Activated CD4-positive, alpha-beta memory T cell treated with anti-CD3 and anti-CD28 coated beads, Interleukin-2, amount 10 ng/mL, durations not matched to agents 7 days and 5 days (primary cell): ENCODE measurements at regions not wholly inside any gene's neighbourhood (a gene's known extent, or its start where the extent isn't known, plus 50 kb on each side); places are given as distances from the start of the nearest gene placed in this dataset.

Experiments
- CTCF ChIA-PET: fragments of 350-600 bp; sonication (Branson Sonifier 250); formaldehyde crosslinking; loops from one replicate; lab custom pipeline; 2021; ENCODE audit warnings: antibody characterized with exemption, inconsistent platforms; lab: Charles Lee
- POLR2A ChIA-PET: fragments of 350-600 bp; sonication (Branson Sonifier 250); formaldehyde crosslinking; loops from one replicate; lab custom pipeline; 2021; ENCODE audit warnings: antibody characterized with exemption; lab: Charles Lee
- DNase-seq: peaks from one replicate; pipeline ENCODE4 v3.0.0-alpha.2; 2020
- H3K27ac Mint-ChIP-seq: one replicate; pipeline ENCODE4 v1.8.0; 2021; ENCODE audit warnings: mild to moderate bottlenecking, mixed read lengths
- H3K27me3 Mint-ChIP-seq: one replicate; pipeline ENCODE4 v1.8.0; 2021; ENCODE audit warnings: mixed read lengths
- H3K36me3 Mint-ChIP-seq: one replicate; pipeline ENCODE4 v1.8.0; 2021; ENCODE audit warnings: low read depth, mixed read lengths
- H3K4me1 Mint-ChIP-seq: one replicate; pipeline ENCODE4 v1.8.0; 2021; ENCODE audit warnings: mixed read lengths
- H3K4me3 Mint-ChIP-seq: one replicate; pipeline ENCODE4 v1.8.0; 2021; ENCODE audit warnings: mild to moderate bottlenecking, mixed read lengths
- H3K9me3 Mint-ChIP-seq: one replicate; pipeline ENCODE4 v1.8.0; 2021; ENCODE audit warnings: mixed read lengths

- ChIA-PET POLR2A (no interaction called here), CTCF (no interaction called here)
- H3K9me3 Mint-ChIP-seq: peaks cover 3% of the 10 kb centered on the region
- H3K36me3 Mint-ChIP-seq: no peaks in the 10 kb centered on the region
- H3K27ac Mint-ChIP-seq: no peak overlapping the region
- H3K4me1 Mint-ChIP-seq: peaks cover 2% of the 10 kb centered on the region
- no peak overlapping the region for H3K4me3 Mint-ChIP-seq
- no peak for DNase-seq
- H3K27me3 Mint-ChIP-seq: peaks cover 7% of the 10 kb centered on the region
Measured at GRCh38 chr1:98355656-98356383, 305.7 kb upstream of the SNX7 start.

- H3K27me3 Mint-ChIP-seq: peaks cover 6% of the 10 kb centered on the region
- DNase-seq: no peak
- H3K27ac Mint-ChIP-seq: no peak overlapping the region
- ChIA-PET CTCF (no interaction called here), POLR2A (no interaction called here)
- H3K9me3 Mint-ChIP-seq: no peaks in the 10 kb centered on the region
- H3K36me3 Mint-ChIP-seq: no peaks in the 10 kb centered on the region
- H3K4me3 Mint-ChIP-seq: no peak overlapping the region
- H3K4me1 Mint-ChIP-seq: peaks cover 2% of the 10 kb centered on the region
Measured at GRCh38 chr1:98352378-98352777, 309.1 kb upstream of the SNX7 start.

GRCh38 chr1:98351561-98351960, 310.0 kb upstream of the SNX7 start:
- DNase-seq: no peak
- Mint-ChIP-seq H3K9me3 (no peaks in the 10 kb centered on the region), H3K4me1 (peaks cover 2% of the 10 kb centered on the region), H3K27me3 (peaks cover 6% of the 10 kb centered on the region), H3K27ac (no peak overlapping the region), H3K4me3 (no peak overlapping the region), H3K36me3 (no peaks in the 10 kb centered on the region)
- ChIA-PET CTCF (no interaction called here), POLR2A (no interaction called here)

DNA sequence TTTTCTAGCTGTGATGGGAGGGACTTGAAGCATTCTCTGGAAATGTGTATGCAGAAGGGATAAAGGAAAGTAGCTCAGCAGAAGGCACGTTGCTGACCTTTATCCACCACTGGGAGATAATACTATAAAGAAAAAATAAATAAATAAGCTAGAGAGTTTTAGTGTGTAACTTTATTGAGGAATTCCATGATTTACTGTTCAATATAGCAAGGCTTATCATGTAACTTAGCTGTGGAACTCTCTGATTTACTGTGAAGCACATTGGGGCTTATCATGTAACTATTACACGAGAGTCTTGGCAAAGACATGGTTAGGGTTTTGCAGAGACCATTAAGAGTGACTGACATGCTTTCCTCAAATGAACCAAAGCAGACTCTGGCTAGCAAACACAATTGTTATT, 316.1 kb upstream of the SNX7 start:
- CTCF ChIA-PET: interaction anchor here (0.8 to 1.1 kb wide), 2 partner anchors 9 to 26 kb away, joined by 3 to 4 read pairs; no protein-coding TSS in a partner anchor
- no peak overlapping the region for H3K27ac Mint-ChIP-seq
- no peak for DNase-seq

GRCh38 chr1:98344731-98345130, 316.8 kb upstream of the SNX7 start:
- POLR2A ChIA-PET: no interaction called here
- CTCF ChIA-PET: no interaction called here

More for the DNA sequence above, 316.1 kb upstream of the SNX7 start:
- H3K9me3 Mint-ChIP-seq: no peaks in the 10 kb centered on the region
- H3K4me3 Mint-ChIP-seq: no peak overlapping the region
- H3K36me3 Mint-ChIP-seq: no peaks in the 10 kb centered on the region
- POLR2A ChIA-PET: no interaction called here
- H3K27me3 Mint-ChIP-seq: peaks cover 9% of the 10 kb centered on the region
- no peaks in the 10 kb centered on the region for H3K4me1 Mint-ChIP-seq

GRCh38 chr1:98342566-98342965, 319.0 kb upstream of the SNX7 start:
- H3K27ac Mint-ChIP-seq: no peak overlapping the region
- no peaks in the 10 kb centered on the region for H3K9me3 Mint-ChIP-seq
- no peak for DNase-seq
- no peaks in the 10 kb centered on the region for H3K36me3 Mint-ChIP-seq
- ChIA-PET POLR2A (no interaction called here), CTCF (no interaction called here)
- H3K4me3 Mint-ChIP-seq: no peak overlapping the region
- H3K4me1 Mint-ChIP-seq: no peaks in the 10 kb centered on the region
- H3K27me3 Mint-ChIP-seq: peaks cover 4% of the 10 kb centered on the region

More at GRCh38 chr1:98344731-98345130, 316.8 kb upstream of the SNX7 start:
- Mint-ChIP-seq H3K4me1 (no peaks in the 10 kb centered on the region), H3K27ac (no peak overlapping the region), H3K36me3 (no peaks in the 10 kb centered on the region), H3K27me3 (peaks cover 9% of the 10 kb centered on the region), H3K4me3 (no peak overlapping the region), H3K9me3 (no peaks in the 10 kb centered on the region)
- DNase-seq: no peak

DNA sequence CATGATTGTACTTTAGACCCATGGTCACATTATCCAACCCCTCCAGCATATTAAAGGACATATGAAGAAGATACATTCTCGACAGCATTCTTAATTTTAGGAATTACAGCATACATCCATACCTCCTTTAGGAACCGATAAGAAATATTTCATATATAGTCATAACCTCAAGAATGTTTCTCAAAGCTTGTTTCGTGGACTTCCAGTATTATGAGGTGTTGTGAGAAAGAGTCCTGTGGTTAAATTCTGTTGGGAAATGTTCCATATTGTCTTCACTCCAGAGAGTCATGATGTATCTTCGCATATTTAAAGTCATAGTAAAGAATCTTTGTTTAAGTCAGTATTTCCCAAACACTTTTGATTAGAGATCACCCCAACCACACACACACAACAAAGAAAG, 321.0 kb upstream of the SNX7 start:
- Mint-ChIP-seq H3K27ac (no peak overlapping the region), H3K27me3 (peaks cover 7% of the 10 kb centered on the region), H3K9me3 (no peaks in the 10 kb centered on the region), H3K36me3 (no peaks in the 10 kb centered on the region), H3K4me3 (no peak overlapping the region), H3K4me1 (no peaks in the 10 kb centered on the region)
- ChIA-PET POLR2A (no interaction called here), CTCF (no interaction called here)
- DNase-seq: no peak

DNA sequence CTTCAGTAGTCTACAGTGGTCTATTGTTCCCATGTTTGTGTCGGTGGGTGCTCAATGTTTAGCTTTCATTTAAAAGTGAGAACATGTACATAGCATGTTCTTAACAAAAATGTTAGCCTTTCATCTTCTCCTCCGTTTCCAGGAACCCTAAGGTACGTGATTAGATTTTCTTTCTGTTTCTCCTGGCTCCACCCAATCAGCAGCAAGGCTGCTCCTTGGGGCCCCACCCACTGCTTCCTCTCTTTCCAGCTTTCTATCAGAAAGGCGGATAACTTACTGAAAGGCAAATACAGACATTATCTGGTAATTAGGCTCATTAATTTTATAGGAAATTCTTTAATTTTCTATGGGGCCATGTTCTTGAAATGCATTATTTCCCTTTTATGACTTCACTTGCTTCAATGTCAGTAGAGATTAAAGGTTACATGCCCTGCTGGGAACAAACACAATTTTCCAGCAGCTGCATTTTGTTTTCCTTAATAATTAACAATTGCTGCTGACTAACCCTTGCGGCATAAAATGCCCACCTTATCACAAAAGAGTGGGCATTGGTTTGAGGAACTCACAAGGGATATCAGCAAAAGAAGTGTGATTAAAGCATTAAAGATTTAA, 324.9 kb upstream of the SNX7 start:
- peaks cover 12% of the 10 kb centered on the region for H3K27me3 Mint-ChIP-seq
- H3K27ac Mint-ChIP-seq: no peak overlapping the region
- no peaks in the 10 kb centered on the region for H3K9me3 Mint-ChIP-seq
- ChIA-PET POLR2A (no interaction called here), CTCF (interaction anchor here (1.5 kb wide), 1 partner anchor 9 kb away, joined by 3 read pairs; no protein-coding TSS in a partner anchor)
- no peaks in the 10 kb centered on the region for H3K4me1 Mint-ChIP-seq
- no peak overlapping the region for H3K4me3 Mint-ChIP-seq
- no peak for DNase-seq
- H3K36me3 Mint-ChIP-seq: no peaks in the 10 kb centered on the region

DNA sequence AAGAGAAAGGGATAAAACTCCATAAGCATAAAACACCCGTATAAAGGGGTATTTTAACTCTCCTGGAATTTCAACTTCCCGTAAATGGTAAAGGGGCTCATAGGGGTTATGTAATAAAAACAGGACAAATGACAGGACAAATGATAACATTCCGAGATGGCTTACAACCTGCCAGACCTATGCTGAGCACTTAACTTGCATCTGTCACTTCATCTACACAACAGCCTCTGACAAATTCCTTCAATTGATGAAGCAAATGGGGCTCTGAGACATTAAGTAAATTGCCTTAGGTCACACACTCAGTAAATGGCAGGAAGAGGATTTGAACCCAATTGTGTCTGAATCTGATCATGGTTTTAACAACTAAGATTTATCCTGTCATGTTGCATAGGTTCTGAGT, 327.6 kb upstream of the SNX7 start:
- POLR2A ChIA-PET: no interaction called here
- H3K4me3 Mint-ChIP-seq: no peak overlapping the region
- no peak for DNase-seq
- H3K4me1 Mint-ChIP-seq: no peaks in the 10 kb centered on the region
- no peak overlapping the region for H3K27ac Mint-ChIP-seq
- CTCF ChIA-PET: no interaction called here
- no peaks in the 10 kb centered on the region for H3K36me3 Mint-ChIP-seq
- peaks cover 17% of the 10 kb centered on the region for H3K27me3 Mint-ChIP-seq
- H3K9me3 Mint-ChIP-seq: no peaks in the 10 kb centered on the region

GRCh38 chr1:98333406-98333805, 328.1 kb upstream of the SNX7 start:
- no peak overlapping the region for H3K27ac Mint-ChIP-seq
- CTCF ChIA-PET: no interaction called here
- no peak for DNase-seq
- H3K27me3 Mint-ChIP-seq: peaks cover 17% of the 10 kb centered on the region
- no peaks in the 10 kb centered on the region for H3K9me3 Mint-ChIP-seq
- POLR2A ChIA-PET: no interaction called here
- no peak overlapping the region for H3K4me3 Mint-ChIP-seq
- H3K36me3 Mint-ChIP-seq: no peaks in the 10 kb centered on the region
- H3K4me1 Mint-ChIP-seq: no peaks in the 10 kb centered on the region

- H3K4me3 Mint-ChIP-seq: no peak overlapping the region
- POLR2A ChIA-PET: no interaction called here
- peaks cover 3% of the 10 kb centered on the region for H3K4me1 Mint-ChIP-seq
- CTCF ChIA-PET: no interaction called here
- H3K9me3 Mint-ChIP-seq: no peaks in the 10 kb centered on the region
- no peaks in the 10 kb centered on the region for H3K36me3 Mint-ChIP-seq
- DNase-seq: no peak
- H3K27ac Mint-ChIP-seq: no peak overlapping the region
- H3K27me3 Mint-ChIP-seq: peaks cover 17% of the 10 kb centered on the region
Measured at GRCh38 chr1:98331718-98332311, 329.7 kb upstream of the SNX7 start.

GRCh38 chr1:98331243-98331642, 330.3 kb upstream of the SNX7 start:
- DNase-seq: no peak
- peaks cover 14% of the 10 kb centered on the region for H3K27me3 Mint-ChIP-seq
- CTCF ChIA-PET: no interaction called here
- H3K4me1 Mint-ChIP-seq: peaks cover 3% of the 10 kb centered on the region
- H3K4me3 Mint-ChIP-seq: no peak overlapping the region
- H3K27ac Mint-ChIP-seq: no peak overlapping the region
- no peaks in the 10 kb centered on the region for H3K36me3 Mint-ChIP-seq
- H3K9me3 Mint-ChIP-seq: no peaks in the 10 kb centered on the region
- POLR2A ChIA-PET: no interaction called here

DNA sequence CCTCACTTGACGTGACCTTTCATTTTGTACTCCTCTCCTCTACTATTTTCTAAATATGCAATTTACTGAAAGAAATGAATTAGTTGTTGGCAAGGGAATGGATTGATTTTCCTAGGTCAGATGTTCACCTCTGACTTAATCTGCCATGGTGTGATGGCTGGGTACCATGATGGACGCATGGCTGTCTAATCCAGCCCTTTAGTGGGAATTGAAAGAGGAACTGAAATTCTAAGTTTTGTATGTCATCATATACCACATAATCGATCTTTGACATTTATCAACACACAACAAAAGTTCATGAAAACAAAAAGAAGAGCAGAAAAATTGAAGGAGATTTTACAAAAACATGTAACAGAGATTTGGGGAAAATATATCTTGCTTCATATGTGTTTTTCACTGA, 331.3 kb upstream of the SNX7 start:
- no peaks in the 10 kb centered on the region for H3K36me3 Mint-ChIP-seq
- H3K9me3 Mint-ChIP-seq: no peaks in the 10 kb centered on the region
- no peak for DNase-seq
- peaks cover 14% of the 10 kb centered on the region for H3K27me3 Mint-ChIP-seq
- no peak overlapping the region for H3K27ac Mint-ChIP-seq
- CTCF ChIA-PET: interaction anchor here (1.0 kb wide), 1 partner anchor 138 kb away, joined by 3 read pairs; no protein-coding TSS in a partner anchor
- no peak overlapping the region for H3K4me3 Mint-ChIP-seq
- peaks cover 5% of the 10 kb centered on the region for H3K4me1 Mint-ChIP-seq
- POLR2A ChIA-PET: no interaction called here
